K562 (cell line): ENCODE measurements at regions not wholly inside any gene's neighbourhood (a gene's known extent, or its start where the extent isn't known, plus 50 kb on each side); places are given as distances from the start of the nearest gene placed in this dataset.

ENCODE experiments used
- ATAC-seq: fragments of 200-7000 bp; cut with Tn5 transposase; 3 replicates; pipeline ENCODE4 v1.9.1; 2020; ENCODE audit warnings: moderate library complexity
- BruUV-seq: library from RNA; stranded (reverse); fragments of 400-500 nt; replicated peaks from 2 replicates; lab custom pipeline; 2021; lab: Mats Ljungman, UMichigan
- CTCF ChIA-PET: fragments of 300-600 bp; formaldehyde crosslinking; extraction: SDS; loops from one replicate; lab custom pipeline; 2021; ENCODE audit warnings: low intra/inter-chr PET ratio; lab: Yijun Ruan, JAX
- POLR2A ChIA-PET: fragments of 300-600, 350-650 bp; sonication (Branson Sonifier 250); formaldehyde crosslinking; extraction: SDS; loops from one replicate; lab custom pipeline; 2021; ENCODE audit warnings: antibody characterized with exemption, inconsistent platforms; lab: Yijun Ruan, JAX
- DNase-seq, 4 experiments: peaks; one replicate each; pipeline versions ENCODE4 v3.0.0 to v3.0.0-alpha.2; 2011 to 2018; ENCODE audit warnings: low spot score in 3 of 4, mixed read lengths in 3 of 4; ENCODE audit errors: extremely low read depth in 1 of 4
- FAIRE-seq: peaks from 2 replicates; lab custom pipeline; 2011; peaks lifted over from hg19 to GRCh38; lab: Jason Lieb, UNC
- H2AFZ ChIP-seq: 2 replicates; pipeline ENCODE4 v1.6.0; 2011; ENCODE audit warnings: low read depth, low read length, control low read depth, inconsistent platforms
- H3K27ac ChIP-seq: fragments of 200-600 bp; 3 replicates; pipeline ENCODE4 v1.8.0; 2011; ENCODE audit warnings: low read depth, mild to moderate bottlenecking, control low read depth, inconsistent platforms, low read length, moderate library complexity, mixed read lengths; ENCODE audit errors: extremely low read depth
- H3K27me3 ChIP-seq, 2 experiments: fragments of 300-600 bp in 1 of 2; 2 replicates in 1 of 2; 3 replicates in 1 of 2; pipeline versions ENCODE4 v1.6.0 to v1.8.0; 2011; ENCODE audit warnings: inconsistent platforms in 2 of 2, low read length in 2 of 2, mild to moderate bottlenecking in 1 of 2, mixed read lengths in 1 of 2, moderate library complexity in 1 of 2; ENCODE audit not compliant: control insufficient read depth in 2 of 2, insufficient read depth in 2 of 2
- H3K36me3 ChIP-seq: fragments of 300-600 bp; 3 replicates; pipeline ENCODE4 v1.8.0; 2011; ENCODE audit warnings: mild to moderate bottlenecking, low read length, inconsistent platforms; ENCODE audit not compliant: control insufficient read depth, insufficient read depth
- H3K4me1 ChIP-seq, 2 experiments: fragments of 200-600 bp in 1 of 2; replicated peaks in 1 of 2; 2 replicates in 1 of 2; 3 replicates in 1 of 2; pipeline versions ENCODE4 v1.5.1 to v1.8.0; 2011; ENCODE audit warnings: inconsistent platforms in 2 of 2, low read length in 2 of 2, mild to moderate bottlenecking in 1 of 2, mixed read lengths in 1 of 2, moderate library complexity in 1 of 2; ENCODE audit not compliant: control insufficient read depth in 2 of 2, insufficient read depth in 2 of 2
- H3K4me2 ChIP-seq: 2 replicates; pipeline ENCODE4 v1.6.1; 2011; ENCODE audit warnings: low read length, control low read depth, inconsistent platforms, mixed read lengths; ENCODE audit not compliant: insufficient read depth
- H3K4me3 ChIP-seq: fragments of 200-600 bp; sonication (generic), shearing (Covaris generic); 2 replicates; pipeline ENCODE4 v1.5.1; 2016; ENCODE audit warnings: control low read depth, inconsistent platforms
- H3K79me2 ChIP-seq: fragments of 200-600 bp; 3 replicates; pipeline ENCODE4 v1.8.0; 2011; ENCODE audit warnings: low read length, inconsistent platforms; ENCODE audit not compliant: control insufficient read depth, insufficient read depth
- H3K9ac ChIP-seq, 2 experiments: 2 replicates each; pipeline versions ENCODE4 v1.6.0 to v1.6.1; 2011; ENCODE audit warnings: low read depth in 2 of 2, low read length in 2 of 2, control low read depth in 1 of 2, inconsistent platforms in 1 of 2, mild to moderate bottlenecking in 1 of 2, mixed read lengths in 1 of 2; ENCODE audit not compliant: insufficient read depth in 1 of 2
- H3K9me1 ChIP-seq: one replicate; pipeline ENCODE4 v1.6.0; 2011; ENCODE audit warnings: inconsistent platforms, mild to moderate bottlenecking, low read length, moderate library complexity; ENCODE audit not compliant: control insufficient read depth, insufficient read depth
- H3K9me3 ChIP-seq: replicated peaks from 2 replicates; pipeline ENCODE4 v1.5.1; 2011; ENCODE audit warnings: low read depth, low read length, inconsistent platforms; ENCODE audit not compliant: control insufficient read depth, insufficient read depth
- H4K20me1 ChIP-seq: replicated peaks from 2 replicates; pipeline ENCODE4 v1.6.1; 2011; ENCODE audit warnings: low read length, inconsistent platforms, mixed read lengths; ENCODE audit not compliant: control insufficient read depth, insufficient read depth
- DMBX1 ChIP-seq: fragments of 250-450 bp; sonication (Bioruptor Pico); IDR thresholded peaks from 2 replicates; pipeline ENCODE4 v1.8.0; 2022; ENCODE audit warnings: inconsistent platforms, mild to moderate bottlenecking, moderate library complexity, borderline replicate concordance
- EP400 ChIP-seq: fragments of 450-650 bp; IDR thresholded peaks from 2 replicates; pipeline ENCODE4 v1.6.1; 2017; ENCODE audit warnings: antibody characterized with exemption, mild to moderate bottlenecking, moderate library complexity
- HDAC3 ChIP-seq: fragments of 450-650 bp; IDR thresholded peaks from 2 replicates; pipeline ENCODE4 v1.6.1; 2018; ENCODE audit warnings: borderline replicate concordance, mild to moderate bottlenecking, moderate library complexity; ENCODE audit not compliant: partially characterized antibody
- L3MBTL2 ChIP-seq: fragments of 450-650 bp; IDR thresholded peaks from 2 replicates; pipeline ENCODE4 v1.6.1; 2016; ENCODE audit warnings: mild to moderate bottlenecking, moderate library complexity
- MAFF ChIP-seq: IDR thresholded peaks from 2 replicates; pipeline ENCODE4 v1.6.1; 2012; ENCODE audit warnings: low read length, improper control_type of control experiment
- MEF2D ChIP-seq: conservative IDR thresholded peaks from 2 replicates; pipeline ENCODE4 v1.6.1; 2016; ENCODE audit warnings: low read depth, missing genetic modification characterization, missing compliant biosample characterization
- NFATC3 ChIP-seq: fragments of 450-650 bp; IDR thresholded peaks from 2 replicates; pipeline ENCODE4 v1.6.1; 2017; ENCODE audit warnings: mild to moderate bottlenecking
- NR2C2 ChIP-seq, 2 experiments: fragments of 200-800 bp in 1 of 2; sonication (Bioruptor generic) in 1 of 2; sonication (generic) in 1 of 2; formaldehyde crosslinking in 1 of 2; IDR thresholded peaks; 2 replicates each; pipeline versions ENCODE4 v1.6.1 to v1.8.0; 2016 to 2022; ENCODE audit warnings: mild to moderate bottlenecking in 1 of 2, missing compliant biosample characterization in 1 of 2, missing genetic modification characterization in 1 of 2, missing genetic modification reagents in 1 of 2
- OTX1 ChIP-seq: fragments of 450-650 bp; formaldehyde crosslinking; IDR thresholded peaks from 2 replicates; pipeline ENCODE4 v1.4.0; 2022; ENCODE audit warnings: mild to moderate bottlenecking
- PHF20 ChIP-seq: fragments of 450-650 bp; IDR thresholded peaks from 2 replicates; pipeline ENCODE4 v1.6.1; 2018; ENCODE audit not compliant: partially characterized antibody
- PHF8 ChIP-seq: fragments of 200-600 bp; sonication (generic); IDR thresholded peaks from 2 replicates; pipeline ENCODE4 v1.6.1; 2012; ENCODE audit warnings: mixed run types, mild to moderate bottlenecking, inconsistent platforms, low read length, moderate library complexity, borderline replicate concordance
- PRPF4 ChIP-seq: fragments of 200-400 bp; formaldehyde crosslinking; IDR thresholded peaks from one replicate; pipeline ENCODE4 v1.6.1; 2017; ENCODE audit warnings: low read length, low read depth, mild to moderate bottlenecking; ENCODE audit not compliant: insufficient read depth, poor library complexity, severe bottlenecking
- SMAD1 ChIP-seq: fragments of 150-350 bp; IDR thresholded peaks from 2 replicates; pipeline ENCODE4 v1.6.1; 2014; ENCODE audit warnings: low read length, low read depth; ENCODE audit not compliant: partially characterized antibody
- TARDBP ChIP-seq: fragments of 450-650 bp; IDR thresholded peaks from 2 replicates; pipeline ENCODE4 v1.6.1; 2016
- ZKSCAN3 ChIP-seq: fragments of 250-450 bp; sonication (Bioruptor Pico); IDR thresholded peaks from 2 replicates; pipeline ENCODE4 v1.4.0; 2020
- ZNF140 ChIP-seq: fragments of 250-450 bp; sonication (Bioruptor Pico); IDR thresholded peaks from 2 replicates; pipeline ENCODE4 v1.8.0; 2021; ENCODE audit warnings: moderate library complexity, mild to moderate bottlenecking, inconsistent platforms
- ZNF274 ChIP-seq: IDR thresholded peaks from 2 replicates; pipeline ENCODE4 v1.6.1; 2011; ENCODE audit warnings: low read depth, mild to moderate bottlenecking, low read length, moderate library complexity, borderline replicate concordance
- WGBS: fragments of 100-300 bp; shearing (Covaris generic); methylation state at CpG from one replicate; pipeline ENCODE4 v1.1.6; 2016; ENCODE audit warnings: low coverage, mixed read lengths; ENCODE audit not compliant: insufficient coverage; ENCODE audit errors: missing lambda C conversion rate; 5-methylcytosine and 5-hydroxymethylcytosine counted together
- in situ Hi-C: fragments of 300-500 bp; cut with MboI; formaldehyde crosslinking; loops from 4 replicates; pipeline ENCODE4 v1.15.0; 2018; ENCODE audit warnings: inconsistent platforms, mixed read lengths
- intact Hi-C: fragments of 100-400 bp; cut with micrococcal nuclease; formaldehyde crosslinking; loops from 2 replicates; pipeline ENCODE4 v1.14.2; 2022
- TF ChIP-seq, protein P1 (sequence below): conservative IDR thresholded peaks from 2 replicates; pipeline ENCODE4 v1.6.1; 2011; ENCODE audit warnings: low read depth, mild to moderate bottlenecking, low read length; ENCODE audit not compliant: control insufficient read depth
- TF ChIP-seq, protein P2 (sequence below): fragments of 450-650 bp; IDR thresholded peaks from 2 replicates; pipeline ENCODE4 v1.6.1; 2016; ENCODE audit warnings: antibody characterized with exemption

- Histone ChIP-seq H2AFZ (no peak overlapping the region), H4K20me1 (no peaks in the 10 kb centered on the region), H3K79me2 (no peaks in the 10 kb centered on the region), H3K27ac (no peak overlapping the region), H3K9me3 (no peaks in the 10 kb centered on the region), H3K9me1 (no peaks in the 10 kb centered on the region), H3K9ac (no peak overlapping the region), H3K4me3 (no peak overlapping the region), H3K36me3 (no peaks in the 10 kb centered on the region), H3K4me2 (no peak overlapping the region), H3K4me1 (no peaks in the 10 kb centered on the region), H3K27me3 (peaks cover 26 to 70% of the 10 kb centered on the region in 2 experiments)
- TF ChIP-seq MAFF (no peak), ZNF140 (CRISPR knock-in tag) (no peak), PHF8 (no peak), TARDBP (no peak), DMBX1 (no peak), ZKSCAN3 (CRISPR knock-in tag) (no peak), ZNF274 (no peak), NFATC3 (no peak), SMAD1 (no peak), MEF2D (no peak), L3MBTL2 (no peak), NR2C2 (CRISPR knock-in tag; IDR thresholded peaks at IDR 0.05) (no peak), NR2C2 (tag; IDR thresholded peaks at IDR 0.05) (no peak), EP400 (no peak), HDAC3 (no peak), PHF20 (no peak), OTX1 (CRISPR knock-in tag) (no peak), PRPF4 (no peak)
- TF ChIP-seq, protein P1, sequence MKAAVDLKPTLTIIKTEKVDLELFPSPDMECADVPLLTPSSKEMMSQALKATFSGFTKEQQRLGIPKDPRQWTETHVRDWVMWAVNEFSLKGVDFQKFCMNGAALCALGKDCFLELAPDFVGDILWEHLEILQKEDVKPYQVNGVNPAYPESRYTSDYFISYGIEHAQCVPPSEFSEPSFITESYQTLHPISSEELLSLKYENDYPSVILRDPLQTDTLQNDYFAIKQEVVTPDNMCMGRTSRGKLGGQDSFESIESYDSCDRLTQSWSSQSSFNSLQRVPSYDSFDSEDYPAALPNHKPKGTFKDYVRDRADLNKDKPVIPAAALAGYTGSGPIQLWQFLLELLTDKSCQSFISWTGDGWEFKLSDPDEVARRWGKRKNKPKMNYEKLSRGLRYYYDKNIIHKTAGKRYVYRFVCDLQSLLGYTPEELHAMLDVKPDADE: no peak
- TF ChIP-seq, protein P2, sequence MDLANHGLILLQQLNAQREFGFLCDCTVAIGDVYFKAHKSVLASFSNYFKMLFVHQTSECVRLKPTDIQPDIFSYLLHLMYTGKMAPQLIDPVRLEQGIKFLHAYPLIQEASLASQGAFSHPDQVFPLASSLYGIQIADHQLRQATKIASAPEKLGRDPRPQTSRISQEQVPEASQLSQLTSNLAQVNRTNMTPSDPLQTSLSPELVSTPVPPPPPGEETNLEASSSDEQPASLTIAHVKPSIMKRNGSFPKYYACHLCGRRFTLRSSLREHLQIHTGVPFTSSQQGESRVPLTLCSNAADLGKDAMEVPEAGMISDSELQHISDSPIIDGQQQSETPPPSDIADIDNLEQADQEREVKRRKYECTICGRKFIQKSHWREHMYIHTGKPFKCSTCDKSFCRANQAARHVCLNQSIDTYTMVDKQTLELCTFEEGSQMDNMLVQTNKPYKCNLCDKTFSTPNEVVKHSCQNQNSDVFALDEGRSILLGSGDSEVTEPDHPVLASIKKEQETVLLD: no peak
- BruUV-seq: no TSS peak
- in situ Hi-C loops (no loop called here), intact Hi-C loops (no loop called here)
- POLR2A ChIA-PET: interaction anchor here (0.5 kb wide), 1 partner anchor 14 kb away, joined by 3 read pairs; no protein-coding TSS in a partner anchor
- CTCF ChIA-PET: no interaction called here
- ATAC-seq: no peak
- WGBS: under 1% methylated on average over 12 of the region's 12 CpGs
- no peak for FAIRE-seq
- no peak for DNase-seq
These were observed 131.3 kb downstream of the FAM43A start for GRCh38 chr3:194816748-194817591.
